ENCODE measurements at regions not wholly inside any gene's neighbourhood (a gene's known extent, or its start where the extent isn't known, plus 50 kb on each side); places are given as distances from the start of the nearest gene placed in this dataset.

GRCh38 chr3:166473501-166473900 is 636.3 kb upstream of the BCHE start:
- TF ChIP-seq EZH2 (IDR thresholded peaks at IDR 0.05; ENCODE audit: low read length) = no peak
- no peak for TF ChIP-seq CTCF (optimal IDR thresholded peaks at IDR 0.05 in 1 of 3, IDR thresholded peaks at IDR 0.05 in 1 of 3, conservative IDR thresholded peaks at IDR 0.05 in 1 of 3; ENCODE audit: extremely low read depth in 1 of 3, insufficient read depth in 2 of 3, low read length in 3 of 3)

All from keratinocyte (primary cell).